Mesodermal cell (in vitro differentiated cells): ENCODE measurements at regions not wholly inside any gene's neighbourhood (a gene's known extent, or its start where the extent isn't known, plus 50 kb on each side); places are given as distances from the start of the nearest gene placed in this dataset.
"Not testable (repeated sequence)": the region's sequence is repeated elsewhere in the genome, so short reads cannot be mapped to it uniquely, and the experiment has no call there.

Experiments
- H3K27ac ChIP-seq: 2 replicates; pipeline ENCODE4 v1.7.0; 2013; ENCODE audit warnings: mild to moderate bottlenecking, low read depth, low read length, moderate library complexity; ENCODE audit not compliant: severe bottlenecking
- H3K36me3 ChIP-seq: 2 replicates; pipeline ENCODE4 v1.7.1; 2013; ENCODE audit warnings: mild to moderate bottlenecking, low read length, moderate library complexity; ENCODE audit not compliant: control insufficient read depth, insufficient read depth
- H3K4me1 ChIP-seq: one replicate; pipeline ENCODE4 v1.7.1; 2013; ENCODE audit warnings: mild to moderate bottlenecking, low read length; ENCODE audit not compliant: insufficient read depth, control insufficient read depth, poor library complexity, severe bottlenecking
- H3K4me3 ChIP-seq: 2 replicates; pipeline ENCODE4 v1.7.0; 2013; ENCODE audit warnings: low read length, control low read depth, mild to moderate bottlenecking; ENCODE audit not compliant: insufficient read depth, poor library complexity, severe bottlenecking; ENCODE audit errors: extremely low read depth
- H3K9me3 ChIP-seq: 2 replicates; pipeline ENCODE4 v1.7.1; 2013; ENCODE audit warnings: mild to moderate bottlenecking, low read length, moderate library complexity; ENCODE audit not compliant: control insufficient read depth
- WGBS, 2 experiments: methylation state at CpG; one replicate each; pipeline ENCODE4 v1.1.5; 2013; ENCODE audit warnings: missing lambda C conversion rate in 2 of 2; ENCODE audit not compliant: insufficient coverage in 2 of 2; 5-methylcytosine and 5-hydroxymethylcytosine counted together

DNA sequence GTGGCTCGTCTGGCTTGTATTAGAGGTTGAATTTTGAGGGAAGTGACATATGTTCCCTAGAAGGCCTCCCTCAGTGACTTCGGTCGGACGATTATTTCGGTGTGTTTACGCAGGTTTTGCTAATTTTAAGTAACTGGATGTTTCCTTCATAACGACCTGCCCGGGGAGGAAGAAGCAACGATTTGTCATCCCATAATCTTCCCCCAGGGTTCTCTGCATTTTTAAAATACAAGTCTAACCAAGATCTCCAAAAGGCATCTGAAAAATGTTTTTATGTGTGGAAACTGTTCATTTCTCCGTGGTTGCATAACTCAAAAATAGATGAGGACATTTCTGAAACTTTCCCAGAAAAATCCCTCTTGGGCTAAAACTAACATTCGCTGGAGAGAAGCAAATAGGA, 195.4 kb downstream of the SHOX start:
- Histone ChIP-seq H3K9me3 (no peaks in the 10 kb centered on the region), H3K4me1 (peaks cover 7% of the 10 kb centered on the region), H3K4me3 (no peak overlapping the region), H3K36me3 (no peaks in the 10 kb centered on the region), H3K27ac (no peak overlapping the region)
- 69 to 78% methylated on average over 4 to 10 of the region's 11 CpGs for WGBS, 2 experiments

DNA sequence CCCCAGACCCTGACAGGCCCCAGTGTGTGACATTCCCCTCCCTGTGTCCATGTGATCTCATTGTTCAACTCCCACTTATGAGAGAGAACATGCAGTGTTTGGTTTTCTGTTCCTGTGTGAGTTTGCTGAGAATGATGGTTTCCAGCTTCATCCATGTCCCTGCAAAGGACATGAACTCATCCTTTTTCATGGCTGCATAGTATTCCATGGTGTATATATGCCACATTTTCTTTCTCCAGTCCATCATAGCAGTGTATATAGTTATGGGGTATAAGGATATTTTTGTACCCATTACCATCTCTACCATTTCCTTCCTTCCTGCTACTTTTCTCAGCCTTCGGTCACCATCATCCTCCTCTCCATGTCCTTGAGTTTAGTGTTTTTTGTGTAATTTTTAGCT, 192.5 kb downstream of the SHOX start:
- H3K4me1 ChIP-seq, H3K9me3 ChIP-seq, H3K27ac ChIP-seq, H3K4me3 ChIP-seq, H3K36me3 ChIP-seq: not testable (repeated sequence)
- no CpG with 5 or more reads among the region's 1 CpG for WGBS, 2 experiments

- WGBS, 2 experiments, result 86 to 89% methylated on average over 8 to 10 of the region's 12 CpGs
Measured at GRCh38 chrX:821327-822107, 190.9 kb downstream of the SHOX start.

DNA sequence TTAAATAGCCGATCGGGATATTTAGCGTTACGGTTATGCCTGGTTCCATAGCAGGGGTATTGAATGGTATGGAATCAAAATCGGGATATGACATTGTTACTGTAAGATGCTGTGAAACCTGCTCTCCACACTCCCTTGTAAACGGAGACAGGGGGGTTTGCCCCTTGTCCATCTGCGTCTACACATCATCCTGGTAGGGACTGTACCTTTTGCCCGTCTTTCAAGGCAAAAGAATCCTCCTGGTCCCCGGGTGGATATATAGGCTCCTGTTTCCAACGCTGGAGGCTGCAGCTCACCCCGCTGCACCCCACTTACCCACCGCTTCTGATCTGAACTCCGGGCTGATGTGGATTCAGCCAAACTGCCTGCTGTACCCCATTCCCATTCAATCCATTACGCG, 189.1 kb downstream of the SHOX start:
- Histone ChIP-seq H3K36me3 (no peaks in the 10 kb centered on the region), H3K4me1 (no peaks in the 10 kb centered on the region), H3K4me3 (no peak overlapping the region), H3K9me3 (no peaks in the 10 kb centered on the region), H3K27ac (no peak overlapping the region)
- WGBS, 2 experiments, result 91 to 93% methylated on average over 14 of the region's 15 CpGs

More at GRCh38 chrX:821327-822107, 190.9 kb downstream of the SHOX start:
- Histone ChIP-seq H3K9me3 (no peaks in the 10 kb centered on the region), H3K36me3 (no peaks in the 10 kb centered on the region), H3K4me1 (peaks cover 5% of the 10 kb centered on the region), H3K4me3 (no peak overlapping the region), H3K27ac (no peak overlapping the region)

DNA sequence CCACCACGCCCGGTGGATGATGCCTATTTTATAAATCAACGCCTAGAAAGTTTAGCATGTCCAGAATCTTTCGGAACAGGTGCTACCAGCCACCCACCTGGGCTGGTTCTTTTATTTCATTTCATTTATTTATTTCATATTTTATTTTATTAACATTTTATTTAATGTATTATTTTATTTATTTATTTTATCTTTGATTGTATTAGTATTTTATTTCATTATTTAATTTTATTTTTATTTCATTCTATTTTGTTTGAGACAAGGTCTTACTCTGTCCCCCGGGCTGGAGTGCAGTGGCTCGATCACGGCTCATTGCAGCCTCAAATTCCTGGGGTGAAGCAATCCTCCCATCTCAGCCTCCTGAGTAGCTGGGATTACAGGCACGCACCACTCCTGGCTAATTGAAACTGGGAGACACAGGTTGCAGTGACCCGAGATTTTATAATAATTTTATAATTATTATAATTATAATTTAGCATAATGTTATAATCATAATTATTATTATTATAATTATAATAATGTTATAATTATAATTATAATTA, 187.2 kb downstream of the SHOX start:
- no peaks in the 10 kb centered on the region for H3K4me1 ChIP-seq
- H3K27ac ChIP-seq, result no peak overlapping the region
- 93 to 97% methylated on average over 5 to 6 of the region's 9 CpGs for WGBS, 2 experiments

GRCh38 chrX:817147-817546, 186.6 kb downstream of the SHOX start:
- H3K4me1 ChIP-seq, H3K4me3 ChIP-seq, H3K27ac ChIP-seq, H3K9me3 ChIP-seq, H3K36me3 ChIP-seq: not testable (repeated sequence)
- WGBS, 2 experiments, result 82 to 86% methylated on average over 6 to 7 of the region's 9 CpGs

More for the DNA sequence above, 187.2 kb downstream of the SHOX start:
- H3K36me3 ChIP-seq, result no peaks in the 10 kb centered on the region
- no peak overlapping the region for H3K4me3 ChIP-seq
- H3K9me3 ChIP-seq, result no peaks in the 10 kb centered on the region

GRCh38 chrX:816411-816810, 185.8 kb downstream of the SHOX start:
- Histone ChIP-seq H3K4me1 (no peaks in the 10 kb centered on the region), H3K9me3 (no peaks in the 10 kb centered on the region), H3K4me3 (no peak overlapping the region), H3K36me3 (no peaks in the 10 kb centered on the region), H3K27ac (no peak overlapping the region)
- WGBS, 2 experiments, result 88 to 96% methylated on average over 9 to 11 of the region's 14 CpGs

DNA sequence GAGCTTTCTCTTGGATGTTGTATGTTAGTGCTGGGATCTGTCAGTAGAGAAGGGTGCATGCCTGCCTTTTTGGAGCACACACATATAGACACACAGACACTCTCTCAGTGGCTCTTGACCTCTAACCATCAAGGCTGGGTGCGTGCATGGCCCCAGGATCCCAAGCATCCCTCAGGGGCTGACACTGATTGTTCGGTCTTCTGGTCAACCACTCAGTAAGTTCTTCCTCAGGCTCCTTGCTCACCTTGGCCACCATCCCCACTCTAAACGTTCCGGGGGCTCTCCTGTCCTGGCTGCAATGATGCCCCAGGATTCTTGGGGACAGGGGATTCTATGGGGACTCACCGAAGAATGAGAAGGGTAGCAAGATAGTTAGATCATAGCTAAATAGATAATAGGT, 179.6 kb downstream of the SHOX start:
- Histone ChIP-seq H3K9me3 (no peaks in the 10 kb centered on the region), H3K36me3 (no peaks in the 10 kb centered on the region), H3K4me3 (no peak overlapping the region), H3K4me1 (no peaks in the 10 kb centered on the region), H3K27ac (no peak overlapping the region)
- WGBS, 2 experiments, result 89 to 97% methylated on average over 3 of the region's 5 CpGs

- no peaks in the 10 kb centered on the region for H3K36me3 ChIP-seq
- H3K4me3 ChIP-seq, result no peak overlapping the region
- no peaks in the 10 kb centered on the region for H3K4me1 ChIP-seq
- 94 to 95% methylated on average over 8 to 9 of the region's 11 CpGs for whole genome bisulfite sequencing, 2 experiments
- H3K9me3 ChIP-seq, result no peaks in the 10 kb centered on the region
- H3K27ac ChIP-seq, result no peak overlapping the region
Measured at GRCh38 chrX:809081-809480, 178.5 kb downstream of the SHOX start.

- H3K9me3 ChIP-seq, result no peaks in the 10 kb centered on the region
- no peaks in the 10 kb centered on the region for H3K36me3 ChIP-seq
- WGBS, 2 experiments, result 88 to 98% methylated on average over 5 of the region's 8 CpGs
- H3K4me3 ChIP-seq, result no peak overlapping the region
- no peak overlapping the region for H3K27ac ChIP-seq
- no peaks in the 10 kb centered on the region for H3K4me1 ChIP-seq
Measured at GRCh38 chrX:806586-806985, 176.0 kb downstream of the SHOX start.

GRCh38 chrX:805988-806387, 175.4 kb downstream of the SHOX start:
- Histone ChIP-seq H3K36me3 (no peaks in the 10 kb centered on the region), H3K4me3 (no peak overlapping the region), H3K9me3 (no peaks in the 10 kb centered on the region), H3K4me1 (no peaks in the 10 kb centered on the region), H3K27ac (no peak overlapping the region)
- WGBS, 2 experiments, result 93 to 95% methylated on average over 11 of the region's 11 CpGs
